Hippocampal formation (tissue), 2 donors: ENCODE measurements at regions not wholly inside any gene's neighbourhood (a gene's known extent, or its start where the extent isn't known, plus 50 kb on each side); places are given as distances from the start of the nearest gene placed in this dataset.

Experiments used
- DNase-seq, 2 donors: peaks; one replicate each; lab custom pipeline; 2025; lab: John Stamatoyannopoulos, UW

- no peak for DNase-seq
Measured at GRCh38 chrX:96311366-96311765, 373.3 kb upstream of the DIAPH2 start.

DNA sequence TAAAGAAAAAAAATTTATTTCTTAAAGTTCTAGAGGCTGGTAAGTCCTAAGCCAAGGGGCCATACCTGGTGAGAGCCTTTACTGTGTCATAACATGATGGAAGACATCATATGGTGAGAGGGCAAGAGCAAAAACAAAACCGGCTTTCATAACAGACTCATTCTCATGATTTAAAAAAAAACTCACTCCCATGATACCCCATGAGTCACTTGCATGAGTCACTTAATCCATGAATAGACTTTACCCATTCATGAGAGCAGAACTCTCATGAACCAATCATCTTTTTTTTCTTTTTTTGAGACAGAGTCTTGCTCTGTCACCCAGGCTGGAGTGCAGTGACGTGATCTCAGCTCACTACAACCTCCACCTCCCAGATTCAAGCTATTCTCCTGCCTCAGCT, 369.7 kb upstream of the DIAPH2 start:
- DNase-seq: no peak

DNA sequence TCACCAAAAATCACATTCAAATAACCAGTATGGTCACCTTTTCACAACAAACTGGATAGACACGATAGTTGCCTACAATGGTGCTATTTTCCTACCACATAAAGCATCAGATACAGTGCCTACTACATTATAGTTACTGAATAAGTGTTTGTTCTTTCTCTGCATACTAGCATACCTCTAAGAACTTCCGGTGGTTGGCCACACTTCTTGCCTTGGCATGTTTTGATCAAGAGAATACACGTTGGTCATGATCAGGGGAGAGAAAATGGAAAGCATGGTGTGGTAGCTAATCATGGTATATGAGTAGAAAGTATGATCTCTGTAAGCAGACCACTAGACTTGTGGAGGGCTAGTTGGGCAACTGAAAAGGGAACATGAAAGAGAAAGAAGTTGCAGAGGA, 322.8 kb upstream of the DIAPH2 start:
- no peak for DNase-seq

GRCh38 chrX:96372313-96373046, 312.2 kb upstream of the DIAPH2 start:
- peak; percentile 0 to 27 for DNase-seq

DNA sequence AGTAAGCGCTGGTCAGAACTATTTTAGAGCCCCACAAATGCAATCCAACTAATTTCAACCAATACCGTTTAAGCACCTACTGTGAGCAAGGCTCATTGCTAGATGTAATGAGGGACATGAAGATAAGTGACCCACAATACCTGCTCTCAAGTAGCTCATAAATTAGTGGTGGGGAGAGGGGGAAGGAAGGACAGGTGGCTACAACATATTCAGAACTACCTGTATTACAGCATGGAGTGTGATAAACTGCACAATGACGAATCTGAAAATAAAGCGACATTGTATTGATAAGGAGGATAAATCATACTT, 311.6 kb upstream of the DIAPH2 start:
- DNase-seq: no peak

DNA sequence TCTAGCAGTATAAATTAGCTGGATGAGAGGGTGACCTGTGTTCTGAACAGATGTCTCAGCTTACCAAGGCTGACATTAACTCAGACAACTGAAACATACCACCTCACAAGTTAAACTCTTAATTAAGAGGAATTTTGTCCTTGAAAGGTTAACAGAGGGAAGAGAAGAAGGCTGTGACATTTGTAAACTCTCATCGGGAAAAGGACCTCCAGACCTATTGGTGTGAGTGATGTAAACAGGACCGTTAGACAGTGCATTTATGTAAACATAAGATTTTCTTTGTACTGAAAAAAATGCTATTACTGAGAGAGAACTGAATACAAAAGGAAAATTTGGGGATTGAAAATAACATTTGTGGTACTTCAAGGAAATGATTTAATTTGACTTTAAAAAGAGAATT, 308.4 kb upstream of the DIAPH2 start:
- DNase-seq: no peak

GRCh38 chrX:96379951-96380350, 304.7 kb upstream of the DIAPH2 start:
- DNase-seq: no peak

DNA sequence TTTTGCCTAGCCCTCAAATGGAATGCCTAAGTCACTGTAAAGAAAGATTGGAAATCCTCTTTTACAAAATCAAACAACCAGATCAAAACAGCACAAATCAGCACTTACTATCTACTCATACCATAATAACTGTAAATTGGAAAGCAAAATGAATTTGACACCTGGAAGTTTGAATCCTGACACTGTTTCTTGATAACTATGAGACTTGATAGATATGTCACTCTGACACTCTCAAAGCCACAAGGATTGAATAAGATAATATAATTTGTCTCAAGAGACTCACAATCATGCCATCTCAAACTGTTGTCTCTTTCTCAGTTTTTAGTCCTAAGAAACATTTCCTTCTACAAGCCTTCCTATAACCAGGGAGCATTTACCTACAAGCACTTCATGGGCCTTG, 302.6 kb upstream of the DIAPH2 start:
- no peak for DNase-seq

DNA sequence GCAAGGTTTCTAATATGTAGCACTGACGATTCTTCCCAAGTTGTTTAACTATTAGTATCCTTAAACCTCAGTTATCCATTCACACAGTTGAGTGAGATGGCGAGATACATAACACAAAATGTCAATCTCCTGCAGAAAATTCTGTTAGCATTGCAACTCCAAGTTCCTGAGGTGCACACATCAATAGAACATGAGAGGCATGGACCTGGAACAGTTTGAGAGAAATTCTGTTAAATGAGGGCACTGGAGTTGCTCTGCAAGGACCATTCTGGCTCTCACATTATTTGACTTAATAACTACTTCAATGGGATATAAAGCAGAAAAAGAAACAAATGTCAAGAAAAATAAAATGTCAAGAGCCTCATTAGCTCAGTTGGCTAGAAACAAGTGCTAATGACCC, 301.2 kb upstream of the DIAPH2 start:
- no peak for DNase-seq

GRCh38 chrX:96386325-96386724, 298.3 kb upstream of the DIAPH2 start:
- no peak for DNase-seq

- DNase-seq: no peak
Measured at GRCh38 chrX:96386981-96387380, 297.7 kb upstream of the DIAPH2 start.

DNA sequence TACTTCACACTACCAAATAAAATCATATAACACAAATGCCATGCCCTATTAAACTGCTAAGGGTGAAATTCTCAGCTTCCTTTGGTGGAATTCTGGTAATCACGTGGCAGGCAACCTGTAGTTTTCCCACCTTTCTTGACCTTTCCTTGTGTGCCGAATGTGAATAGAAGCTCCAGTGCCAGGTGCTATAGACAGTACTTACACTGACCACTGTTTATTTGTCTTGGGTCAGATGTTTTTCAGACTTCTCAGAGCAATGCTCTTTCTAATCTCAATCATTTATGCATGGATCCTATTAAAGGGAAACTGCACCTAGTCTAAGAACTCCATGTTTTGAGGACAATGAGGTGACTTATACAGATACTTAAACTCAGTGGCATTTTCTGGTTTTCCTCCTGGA, 296.8 kb upstream of the DIAPH2 start:
- no peak for DNase-seq

- DNase-seq: no peak
Measured at GRCh38 chrX:96389281-96390047, 295.2 kb upstream of the DIAPH2 start.

- DNase-seq: no peak
Measured at GRCh38 chrX:96394598-96394997, 290.0 kb upstream of the DIAPH2 start.

- no peak for DNase-seq
Measured at GRCh38 chrX:96403446-96403845, 281.2 kb upstream of the DIAPH2 start.

GRCh38 chrX:96405842-96406241, 278.8 kb upstream of the DIAPH2 start:
- no peak for DNase-seq

DNA sequence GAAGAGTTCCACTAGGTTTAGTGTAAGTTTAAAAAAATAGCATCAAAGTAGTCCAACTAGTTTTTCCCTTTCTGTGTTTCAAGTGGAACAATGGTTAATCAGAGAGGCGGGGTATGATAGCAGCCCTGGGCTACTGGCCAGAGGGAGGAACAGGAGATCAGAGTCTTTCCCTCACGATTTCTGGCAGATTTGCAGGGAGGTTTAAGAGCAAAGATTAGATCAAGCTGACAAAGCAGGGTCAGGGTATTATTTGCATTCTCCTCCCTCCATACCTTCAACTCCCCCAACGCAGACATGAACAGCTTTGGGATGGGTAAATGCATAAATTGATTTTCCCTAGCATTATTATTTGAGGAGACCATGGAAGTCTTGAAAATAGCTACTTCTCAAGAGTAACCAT, 277.6 kb upstream of the DIAPH2 start:
- no peak for DNase-seq

GRCh38 chrX:96407501-96407900, 277.1 kb upstream of the DIAPH2 start:
- no peak for DNase-seq

DNA sequence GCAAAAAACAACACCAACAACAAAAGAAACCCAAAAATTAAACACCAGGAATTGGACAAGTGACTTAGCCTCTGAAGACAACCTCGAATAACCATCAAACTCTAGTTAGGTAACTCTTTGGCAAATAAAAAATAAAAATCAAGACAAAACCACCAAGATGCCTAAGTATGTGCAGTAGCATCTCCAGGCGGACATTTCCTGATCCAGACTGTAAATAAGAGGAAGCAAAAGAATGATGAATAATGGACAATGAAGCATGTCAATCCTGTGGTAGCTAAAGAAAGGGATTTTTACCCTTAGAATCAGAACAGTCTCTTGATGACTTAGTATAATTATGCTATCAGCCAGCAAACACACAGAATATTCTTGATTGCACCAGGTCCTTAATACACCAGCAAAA, 276.7 kb upstream of the DIAPH2 start:
- DNase-seq: no peak

GRCh38 chrX:96410927-96411326, 273.7 kb upstream of the DIAPH2 start:
- DNase-seq: no peak

DNA sequence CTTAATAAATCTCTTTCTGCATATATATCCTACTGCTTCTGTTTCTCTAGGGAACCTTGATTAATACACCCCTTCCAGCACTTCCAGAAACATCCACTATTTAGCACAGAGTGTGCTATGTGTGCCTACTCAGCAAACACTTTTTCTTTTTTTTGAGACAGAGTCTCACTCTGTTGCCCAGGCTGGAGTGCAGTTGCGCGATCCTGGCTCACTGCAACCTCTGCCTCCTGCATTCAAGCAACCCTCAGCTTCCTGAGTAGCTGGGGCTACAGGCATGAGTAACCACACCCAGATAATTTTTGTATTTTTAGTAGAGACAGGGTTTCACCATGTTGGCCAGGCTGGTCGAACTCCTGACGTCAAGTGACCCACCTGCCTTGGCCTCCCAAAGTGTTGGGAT, 266.9 kb upstream of the DIAPH2 start:
- DNase-seq: no peak

GRCh38 chrX:96424007-96424406, 260.6 kb upstream of the DIAPH2 start:
- no peak for DNase-seq

DNA sequence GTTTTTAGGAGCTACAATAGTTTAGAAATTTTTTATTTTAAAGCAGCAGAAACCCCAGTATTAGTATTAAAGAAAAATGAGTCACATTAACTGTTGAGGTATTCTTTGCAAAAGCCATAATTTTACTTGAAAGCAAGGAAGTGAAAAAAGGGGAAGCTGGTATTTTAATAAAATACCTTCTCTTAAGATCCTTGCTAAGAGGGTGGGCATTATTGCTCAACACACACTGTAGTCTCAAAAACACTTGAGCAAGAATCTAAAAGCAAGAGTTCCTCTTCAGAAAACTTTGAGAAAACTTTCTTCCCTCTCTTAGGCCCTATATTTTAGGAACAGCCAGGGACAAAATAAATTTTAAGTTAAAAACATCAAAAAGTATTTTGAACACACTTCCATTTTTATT, 259.4 kb upstream of the DIAPH2 start:
- peak in 1 of 2 donors; percentile 1 for DNase-seq
